MCF 10A (cell line): ENCODE measurements at regions not wholly inside any gene's neighbourhood (a gene's known extent, or its start where the extent isn't known, plus 50 kb on each side); places are given as distances from the start of the nearest gene placed in this dataset.

Experiments
- BruUV-seq: library from RNA; stranded (reverse); fragments of 400-500 nt; replicated peaks from 2 replicates; lab custom pipeline; 2021; lab: Mats Ljungman, UMichigan
- CTCF ChIA-PET: fragments of 300-600 bp; sonication (Branson Sonifier 250); formaldehyde crosslinking; extraction: SDS; loops from one replicate; lab custom pipeline; 2021; ENCODE audit warnings: antibody characterized with exemption, inconsistent platforms; lab: Yijun Ruan, JAX
- POLR2A ChIA-PET: fragments of 300-600, 350-650 bp; sonication (Branson Sonifier 250); formaldehyde crosslinking; extraction: SDS; loops from one replicate; lab custom pipeline; 2020; ENCODE audit warnings: antibody characterized with exemption, inconsistent platforms; lab: Yijun Ruan, JAX
- DNase-seq: peaks from one replicate; pipeline ENCODE4 v3.0.0-alpha.2; 2018; ENCODE audit not compliant: unreplicated experiment
- H3K27ac Mint-ChIP-seq: one replicate; pipeline ENCODE4 v1.8.0; 2022; ENCODE audit warnings: mild to moderate bottlenecking, low read depth, mixed read lengths; ENCODE audit not compliant: unreplicated experiment
- H3K27me3 Mint-ChIP-seq: one replicate; pipeline ENCODE4 v1.8.0; 2022; ENCODE audit warnings: mixed read lengths; ENCODE audit not compliant: insufficient read depth, unreplicated experiment
- H3K36me3 Mint-ChIP-seq: one replicate; pipeline ENCODE4 v1.8.0; 2022; ENCODE audit warnings: mild to moderate bottlenecking, moderate library complexity, mixed read lengths; ENCODE audit not compliant: insufficient read depth, unreplicated experiment
- H3K4me1 Mint-ChIP-seq: one replicate; pipeline ENCODE4 v1.8.0; 2022; ENCODE audit warnings: mixed read lengths; ENCODE audit not compliant: insufficient read depth, unreplicated experiment
- H3K4me3 Mint-ChIP-seq: one replicate; pipeline ENCODE4 v1.8.0; 2022; ENCODE audit warnings: mild to moderate bottlenecking, moderate library complexity, mixed read lengths; ENCODE audit not compliant: unreplicated experiment
- H3K9me3 Mint-ChIP-seq: one replicate; pipeline ENCODE4 v1.8.0; 2022; ENCODE audit warnings: mixed read lengths; ENCODE audit not compliant: unreplicated experiment
- intact Hi-C: fragments of 100-400 bp; cut with micrococcal nuclease; formaldehyde crosslinking; loops from 2 replicates; pipeline ENCODE4 v1.14.1; 2022
- TF ChIP-seq, protein P1 (sequence below): fragments of 200-600 bp; IDR thresholded peaks from one replicate; pipeline ENCODE4 v1.8.0; 2022; ENCODE audit warnings: antibody characterized with exemption, mild to moderate bottlenecking; ENCODE audit not compliant: unreplicated experiment

DNA sequence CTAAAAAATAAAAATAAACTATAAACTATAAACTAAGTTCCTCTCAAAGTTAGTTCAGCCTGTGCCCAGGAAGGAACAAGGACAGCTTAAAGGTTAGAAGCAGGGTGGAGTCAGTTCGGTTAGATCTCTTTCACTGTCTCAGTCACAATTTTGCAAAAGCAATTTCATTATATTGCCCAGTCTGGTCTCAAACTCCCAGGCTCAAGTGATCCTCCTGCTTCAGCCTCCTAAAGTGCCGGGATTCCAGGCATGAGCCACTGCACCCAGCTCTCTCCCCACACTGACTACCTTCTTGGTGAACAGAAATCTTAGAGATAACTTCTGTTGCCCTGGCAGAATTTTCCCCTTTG is 146.3 kb upstream of the TRIM24 start:
- H3K27ac Mint-ChIP-seq, result no peak overlapping the region
- TF ChIP-seq, protein P1, sequence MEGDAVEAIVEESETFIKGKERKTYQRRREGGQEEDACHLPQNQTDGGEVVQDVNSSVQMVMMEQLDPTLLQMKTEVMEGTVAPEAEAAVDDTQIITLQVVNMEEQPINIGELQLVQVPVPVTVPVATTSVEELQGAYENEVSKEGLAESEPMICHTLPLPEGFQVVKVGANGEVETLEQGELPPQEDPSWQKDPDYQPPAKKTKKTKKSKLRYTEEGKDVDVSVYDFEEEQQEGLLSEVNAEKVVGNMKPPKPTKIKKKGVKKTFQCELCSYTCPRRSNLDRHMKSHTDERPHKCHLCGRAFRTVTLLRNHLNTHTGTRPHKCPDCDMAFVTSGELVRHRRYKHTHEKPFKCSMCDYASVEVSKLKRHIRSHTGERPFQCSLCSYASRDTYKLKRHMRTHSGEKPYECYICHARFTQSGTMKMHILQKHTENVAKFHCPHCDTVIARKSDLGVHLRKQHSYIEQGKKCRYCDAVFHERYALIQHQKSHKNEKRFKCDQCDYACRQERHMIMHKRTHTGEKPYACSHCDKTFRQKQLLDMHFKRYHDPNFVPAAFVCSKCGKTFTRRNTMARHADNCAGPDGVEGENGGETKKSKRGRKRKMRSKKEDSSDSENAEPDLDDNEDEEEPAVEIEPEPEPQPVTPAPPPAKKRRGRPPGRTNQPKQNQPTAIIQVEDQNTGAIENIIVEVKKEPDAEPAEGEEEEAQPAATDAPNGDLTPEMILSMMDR, result no peak
- POLR2A ChIA-PET, result no interaction called here
- BruUV-seq, result no TSS peak
- intact Hi-C loops, result no loop called here
- H3K36me3 Mint-ChIP-seq, result peaks cover 6% of the 10 kb centered on the region
- no peaks in the 10 kb centered on the region for H3K9me3 Mint-ChIP-seq
- H3K4me1 Mint-ChIP-seq, result peaks cover 8% of the 10 kb centered on the region
- no peak overlapping the region for H3K4me3 Mint-ChIP-seq
- CTCF ChIA-PET, result no interaction called here
- no peak for DNase-seq
- H3K27me3 Mint-ChIP-seq, result no peaks in the 10 kb centered on the region

DNA sequence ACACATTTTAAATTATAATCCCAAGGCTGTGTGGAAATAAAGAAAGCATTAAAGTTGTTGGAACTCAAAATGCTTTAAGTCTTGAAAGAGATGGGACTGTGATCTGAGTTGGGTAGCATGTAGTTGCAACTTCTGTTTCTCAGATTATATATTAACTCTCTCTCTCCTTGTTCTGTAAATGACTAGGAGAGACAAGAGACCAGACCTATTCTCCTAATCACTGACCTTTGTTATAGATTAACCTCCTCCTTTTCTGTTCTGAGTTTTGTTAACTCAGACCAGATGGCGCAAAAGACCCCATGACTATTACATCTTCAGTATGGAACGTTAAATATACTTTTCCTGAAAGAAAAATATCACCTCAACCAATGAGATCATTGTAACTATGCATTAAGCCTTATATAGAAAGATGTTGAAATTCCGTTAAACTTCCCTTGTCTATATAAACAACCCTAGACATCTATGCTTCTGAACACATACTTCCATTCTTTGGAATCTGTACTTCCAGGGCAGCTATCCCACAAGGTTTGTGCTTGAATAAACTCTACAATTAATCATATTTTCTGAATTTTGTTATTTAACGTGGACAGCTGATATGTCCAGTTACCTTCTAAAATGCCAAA is 143.5 kb upstream of the TRIM24 start:
- H3K27me3 Mint-ChIP-seq, result no peaks in the 10 kb centered on the region
- ChIA-PET POLR2A (no interaction called here), CTCF (no interaction called here)
- H3K4me1 Mint-ChIP-seq, result peaks cover 8% of the 10 kb centered on the region
- no peak for DNase-seq
- intact Hi-C loops, result no loop called here
- no peak overlapping the region for H3K4me3 Mint-ChIP-seq
- TF ChIP-seq, protein P1, result no peak
- H3K36me3 Mint-ChIP-seq, result peaks cover 6% of the 10 kb centered on the region
- H3K27ac Mint-ChIP-seq, result no peak overlapping the region
- BruUV-seq, result no TSS peak
- H3K9me3 Mint-ChIP-seq, result no peaks in the 10 kb centered on the region

DNA sequence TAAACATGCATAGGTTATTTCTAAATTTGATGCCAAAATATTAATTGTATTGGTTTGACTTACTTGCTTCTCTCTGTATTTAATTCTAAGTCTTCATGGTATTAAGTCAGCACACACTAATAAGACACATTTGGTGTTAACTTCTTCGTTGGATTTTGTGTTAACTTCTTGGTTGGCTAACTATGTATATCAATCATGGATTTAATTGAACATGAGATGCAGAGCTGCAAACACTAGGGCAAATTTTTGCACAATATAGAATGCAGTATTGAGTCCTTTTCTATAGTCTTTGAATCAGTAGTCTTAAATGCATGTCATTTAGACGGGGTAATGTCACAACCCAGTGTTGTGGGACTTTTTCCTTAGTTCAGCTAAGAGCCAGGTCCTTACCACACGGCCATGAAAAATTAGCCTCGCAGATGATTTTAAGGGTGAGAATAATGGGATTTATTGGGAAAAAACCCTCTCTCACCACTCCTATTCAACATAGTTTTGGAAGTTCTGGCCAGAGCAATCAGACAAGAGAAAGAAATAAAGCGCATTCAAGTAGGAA is 142.9 kb upstream of the TRIM24 start:
- Mint-ChIP-seq H3K4me3 (no peak overlapping the region), H3K9me3 (no peaks in the 10 kb centered on the region), H3K4me1 (peaks cover 8% of the 10 kb centered on the region), H3K27me3 (no peaks in the 10 kb centered on the region), H3K27ac (no peak overlapping the region), H3K36me3 (peaks cover 6% of the 10 kb centered on the region)
- ChIA-PET POLR2A (no interaction called here), CTCF (no interaction called here)
- TF ChIP-seq, protein P1, result no peak
- no TSS peak for BruUV-seq
- DNase-seq, result no peak
- intact Hi-C loops, result no loop called here

DNA sequence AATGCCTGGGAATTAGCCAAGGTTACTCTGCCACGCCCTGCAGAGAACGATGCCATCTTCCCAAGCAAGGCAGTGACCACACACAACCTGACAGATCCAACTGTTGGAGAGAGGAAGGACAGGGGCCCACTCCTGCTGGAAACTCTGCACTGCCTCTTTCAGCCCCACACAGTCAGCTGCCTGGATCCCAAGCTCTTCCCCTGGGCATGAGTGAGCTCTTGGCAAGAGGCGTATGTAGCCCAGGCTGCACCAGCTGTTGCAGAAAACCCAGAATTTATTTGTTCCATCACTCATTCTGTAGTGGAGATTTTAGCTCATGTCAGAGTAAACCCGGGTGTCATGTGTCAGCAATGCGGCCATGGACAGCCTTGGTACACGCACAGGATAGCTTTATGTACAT is 135.1 kb upstream of the TRIM24 start:
- POLR2A ChIA-PET, result no interaction called here
- H3K27me3 Mint-ChIP-seq, result no peaks in the 10 kb centered on the region
- BruUV-seq, result no TSS peak
- no peak overlapping the region for H3K27ac Mint-ChIP-seq
- no peak for DNase-seq
- H3K4me3 Mint-ChIP-seq, result no peak overlapping the region
- TF ChIP-seq, protein P1, result no peak
- H3K36me3 Mint-ChIP-seq, result no peaks in the 10 kb centered on the region
- no peaks in the 10 kb centered on the region for H3K4me1 Mint-ChIP-seq
- peaks cover 17% of the 10 kb centered on the region for H3K9me3 Mint-ChIP-seq
- CTCF ChIA-PET, result no interaction called here
- intact Hi-C loops, result no loop called here
